HCT116 (cell line): ENCODE measurements at regions not wholly inside any gene's neighbourhood (a gene's known extent, or its start where the extent isn't known, plus 50 kb on each side); places are given as distances from the start of the nearest gene placed in this dataset.

Source experiments
- ATAC-seq: fragments of 200-7000 bp; cut with Tn5 transposase; 2 replicates; pipeline ENCODE4 v1.9.1; 2020; ENCODE audit warnings: mild to moderate bottlenecking, moderate library complexity
- BruUV-seq: library from RNA; stranded (reverse); fragments of 400-500 nt; replicated peaks from 2 replicates; lab custom pipeline; 2021; lab: Mats Ljungman, UMichigan
- CTCF ChIA-PET: fragments of 300-600 bp; sonication (Branson Sonifier 250); formaldehyde crosslinking; loops from one replicate; lab custom pipeline; 2021; ENCODE audit warnings: antibody characterized with exemption; lab: Charles Lee
- POLR2A ChIA-PET: fragments of 300-600, 350-600 bp; sonication (Branson Sonifier 250); formaldehyde crosslinking; loops from one replicate; lab custom pipeline; 2021; ENCODE audit warnings: antibody characterized with exemption; lab: Charles Lee
- RAD21 ChIA-PET, 2 experiments: fragments of 300-600 bp; sonication (Branson Sonifier 250); formaldehyde crosslinking; loops; one replicate each; lab custom pipeline; 2023; ENCODE audit warnings: low total read pairs in 2 of 2; ENCODE audit not compliant: uncharacterized antibody in 2 of 2, unreplicated experiment in 2 of 2, low non-redundant PET in 1 of 2; lab: Charles Lee
- DNase-seq: peaks from one replicate; pipeline ENCODE4 v3.0.0-alpha.2; 2010; ENCODE audit warnings: low read depth, low spot score
- H2AFZ ChIP-seq: fragments of 200-600 bp; shearing (Covaris generic), sonication (generic); 2 replicates; pipeline ENCODE4 v1.6.1; 2017; ENCODE audit warnings: low read depth, mixed run types, mixed read lengths, antibody characterized with exemption, low read length; ENCODE audit not compliant: poor library complexity, severe bottlenecking
- H3K27ac ChIP-seq: 2 replicates; pipeline ENCODE4 v1.5.1; 2012; ENCODE audit warnings: low read depth, low read length
- H3K27me3 ChIP-seq: fragments of 200-600 bp; sonication (generic); 2 replicates; pipeline ENCODE4 v1.6.1; 2016; ENCODE audit warnings: mixed run types, low read length, mixed read lengths; ENCODE audit not compliant: insufficient read depth
- H3K36me3 ChIP-seq, 2 experiments: fragments of 200-500 bp in 1 of 2; fragments of 200-600 bp in 1 of 2; sonication (Bioruptor generic) in 1 of 2; sonication (generic) in 1 of 2; 2 replicates each; pipeline versions ENCODE4 v1.5.1 to v1.6.1; 2014 to 2016; ENCODE audit warnings: low read length in 2 of 2, inconsistent platforms in 1 of 2, mixed read lengths in 1 of 2, mixed run types in 1 of 2; ENCODE audit not compliant: insufficient read depth in 2 of 2, control insufficient read depth in 1 of 2
- H3K4me1 ChIP-seq, 2 experiments: fragments of 200-600 bp in 1 of 2; sonication (generic) in 1 of 2; 2 replicates each; pipeline versions ENCODE4 v1.5.1 to v1.6.1; 2012 to 2017; ENCODE audit warnings: low read length in 2 of 2, inconsistent platforms in 1 of 2, mild to moderate bottlenecking in 1 of 2, mixed read lengths in 1 of 2, mixed run types in 1 of 2, moderate library complexity in 1 of 2; ENCODE audit not compliant: insufficient read depth in 2 of 2, control insufficient read depth in 1 of 2
- H3K4me2 ChIP-seq: fragments of 200-600 bp; sonication (generic); 2 replicates; pipeline ENCODE4 v1.6.1; 2017; ENCODE audit warnings: mixed run types, low read length, mixed read lengths
- H3K4me3 ChIP-seq, 2 experiments: fragments of 200-600 bp in 1 of 2; sonication (generic) in 1 of 2; replicated peaks in 1 of 2; 2 replicates each; pipeline ENCODE4 v1.5.1; 2011 to 2016; ENCODE audit warnings: low read length in 2 of 2, control low read depth in 1 of 2, low read depth in 1 of 2, mild to moderate bottlenecking in 1 of 2, mixed read lengths in 1 of 2, mixed run types in 1 of 2
- H3K79me2 ChIP-seq: fragments of 200-600 bp; sonication (generic); 2 replicates; pipeline ENCODE4 v1.6.1; 2017; ENCODE audit warnings: mild to moderate bottlenecking, mixed run types, low read length, moderate library complexity, mixed read lengths; ENCODE audit not compliant: insufficient read depth
- H3K9ac ChIP-seq: fragments of 200-600 bp; sonication (generic); 2 replicates; pipeline ENCODE4 v1.6.1; 2016; ENCODE audit warnings: low read length, mixed read lengths
- H3K9me2 ChIP-seq: fragments of 200-600 bp; sonication (generic), shearing (Covaris generic); 2 replicates; pipeline ENCODE4 v1.6.1; 2017; ENCODE audit warnings: mixed run types, mild to moderate bottlenecking, moderate library complexity; ENCODE audit not compliant: insufficient read depth
- H3K9me3 ChIP-seq, 2 experiments: fragments of 200-500 bp in 1 of 2; fragments of 200-600 bp in 1 of 2; sonication (Bioruptor generic) in 1 of 2; sonication (generic) in 1 of 2; 2 replicates each; pipeline ENCODE4 v1.6.1; 2014 to 2017; ENCODE audit warnings: low read length in 2 of 2, mixed read lengths in 2 of 2, inconsistent platforms in 1 of 2, low read depth in 1 of 2, mild to moderate bottlenecking in 1 of 2, mixed run types in 1 of 2, moderate library complexity in 1 of 2; ENCODE audit not compliant: control insufficient read depth in 1 of 2, insufficient read depth in 1 of 2
- H4K20me1 ChIP-seq: fragments of 200-600 bp; sonication (generic), shearing (Covaris generic); 2 replicates; pipeline ENCODE4 v1.6.1; 2017; ENCODE audit warnings: mixed run types, mild to moderate bottlenecking, moderate library complexity; ENCODE audit not compliant: insufficient read depth
- ATF3 ChIP-seq: IDR thresholded peaks from 2 replicates; pipeline ENCODE4 v1.6.1; 2012
- CBX3 ChIP-seq: IDR thresholded peaks from 2 replicates; pipeline ENCODE4 v1.6.1; 2012; ENCODE audit warnings: low read depth
- CEBPB ChIP-seq: IDR thresholded peaks from 2 replicates; pipeline ENCODE4 v1.6.1; 2012; ENCODE audit warnings: low read depth
- CTCF ChIP-seq, 3 experiments: fragments of 200-600 bp in 1 of 3; sonication (generic) in 1 of 3; IDR thresholded peaks in 2 of 3; conservative IDR thresholded peaks in 1 of 3; 2 replicates each; pipeline ENCODE4 v1.5.1; 2012 to 2017; ENCODE audit warnings: low read depth in 2 of 3, low read length in 2 of 3, antibody characterized with exemption in 1 of 3, borderline replicate concordance in 1 of 3, control low read depth in 1 of 3, mild to moderate bottlenecking in 1 of 3, mixed read lengths in 1 of 3, mixed run types in 1 of 3, moderate library complexity in 1 of 3; ENCODE audit not compliant: insufficient read depth in 1 of 3
- EGR1 ChIP-seq: IDR thresholded peaks from 2 replicates; pipeline ENCODE4 v1.6.1; 2012; ENCODE audit warnings: low read depth
- ELF1 ChIP-seq: IDR thresholded peaks from 2 replicates; pipeline ENCODE4 v1.6.1; 2012; ENCODE audit warnings: low read depth, borderline replicate concordance
- EZH2 ChIP-seq: fragments of 200-600 bp; sonication (generic); IDR thresholded peaks from 2 replicates; pipeline ENCODE4 v1.6.1; 2017; ENCODE audit warnings: antibody characterized with exemption, mixed run types
- FOSL1 ChIP-seq: IDR thresholded peaks from 2 replicates; pipeline ENCODE4 v1.6.1; 2012; ENCODE audit warnings: low read depth
- JUND ChIP-seq: IDR thresholded peaks from 2 replicates; pipeline ENCODE4 v1.6.1; 2012
- POLR2AphosphoS5 ChIP-seq: IDR thresholded peaks from 2 replicates; pipeline ENCODE4 v1.6.1; 2011; ENCODE audit warnings: mild to moderate bottlenecking, low read depth, low read length, moderate library complexity
- RAD21 ChIP-seq: IDR thresholded peaks from 2 replicates; pipeline ENCODE4 v1.6.1; 2012; ENCODE audit warnings: low read depth, mild to moderate bottlenecking
- REST ChIP-seq: IDR thresholded peaks from 2 replicates; pipeline ENCODE4 v1.6.1; 2012; ENCODE audit warnings: low read depth
- SIN3A ChIP-seq: IDR thresholded peaks from 2 replicates; pipeline ENCODE4 v1.6.1; 2012; ENCODE audit warnings: low read depth
- SP1 ChIP-seq: IDR thresholded peaks from 2 replicates; pipeline ENCODE4 v1.6.1; 2012; ENCODE audit warnings: low read depth
- SRF ChIP-seq: IDR thresholded peaks from 2 replicates; pipeline ENCODE4 v1.6.1; 2012; ENCODE audit warnings: low read depth
- TCF7L2 ChIP-seq: IDR thresholded peaks from 2 replicates; pipeline ENCODE4 v1.7.0; 2011; ENCODE audit warnings: borderline replicate concordance, inconsistent platforms; ENCODE audit not compliant: insufficient read depth, insufficient read length; ENCODE audit errors: extremely low read depth
- YY1 ChIP-seq: IDR thresholded peaks from 2 replicates; pipeline ENCODE4 v1.6.1; 2011; ENCODE audit warnings: low read length, low read depth, moderate library complexity, mild to moderate bottlenecking; ENCODE audit not compliant: insufficient replicate concordance; ENCODE audit errors: extremely low read depth
- ZBTB33 ChIP-seq: IDR thresholded peaks from 2 replicates; pipeline ENCODE4 v1.6.1; 2011; ENCODE audit warnings: mild to moderate bottlenecking, low read length, moderate library complexity; ENCODE audit not compliant: insufficient replicate concordance; ENCODE audit errors: extremely low read depth
- ZFX ChIP-seq: fragments of 450-650 bp; IDR thresholded peaks from 2 replicates; pipeline ENCODE4 v1.6.1; 2017
- ZNF274 ChIP-seq: fragments of 200-500 bp; sonication (Bioruptor generic); IDR thresholded peaks from 2 replicates; pipeline ENCODE4 v1.6.1; 2014; ENCODE audit warnings: mild to moderate bottlenecking, low read depth, low read length, inconsistent platforms
- intact Hi-C: fragments of 100-400 bp; cut with micrococcal nuclease; formaldehyde crosslinking; loops from 2 replicates; pipeline ENCODE4 v1.10.0; 2022

GRCh38 chr20:63125581-63125837 is 90.4 kb downstream of the YTHDF1 start:
- H3K9me3 ChIP-seq: no peaks in the 10 kb centered on the region
- H4K20me1 ChIP-seq: no peaks in the 10 kb centered on the region
- no peak overlapping the region for H3K9ac ChIP-seq
- H3K4me2 ChIP-seq: no peak overlapping the region
- no peak overlapping the region for H2AFZ ChIP-seq
- ATAC-seq: no peak
- H3K27me3 ChIP-seq: peaks cover 7% of the 10 kb centered on the region; the same call in 1 of the 2 replicates
- no peak for DNase-seq
- TF ChIP-seq JUND (no peak), SRF (no peak), EZH2 (no peak), POLR2AphosphoS5 (no peak), CBX3 (no peak), ZFX (no peak), SP1 (no peak), REST (no peak), FOSL1 (no peak), ATF3 (no peak), TCF7L2 (no peak), CTCF (IDR thresholded peaks at IDR 0.05 in 2 of 3, conservative IDR thresholded peaks at IDR 0.05 in 1 of 3; ENCODE audit: borderline replicate concordance in 1 of 3, insufficient read depth in 1 of 3, low read depth in 2 of 3, low read length in 2 of 3) (no peak), ZBTB33 (no peak), ELF1 (no peak), ZNF274 (no peak), YY1 (no peak), RAD21 (no peak), CEBPB (no peak), EGR1 (no peak), SIN3A (no peak)
- ChIA-PET CTCF (no interaction called here), POLR2A (no interaction called here), RAD21 (no interaction called here)
- no peaks in the 10 kb centered on the region for H3K9me2 ChIP-seq
- no TSS peak for BruUV-seq
- no peaks in the 10 kb centered on the region for H3K36me3 ChIP-seq
- intact Hi-C loops: no loop called here
- no peaks in the 10 kb centered on the region for H3K79me2 ChIP-seq
- peaks cover 0 to 12% of the 10 kb centered on the region in 2 experiments; a peak in 1 of 4 replicates for H3K4me1 ChIP-seq
- H3K4me3 ChIP-seq: no peak overlapping the region
- no peak overlapping the region for H3K27ac ChIP-seq
